ENCODE measurements at regions not wholly inside any gene's neighbourhood (a gene's known extent, or its start where the extent isn't known, plus 50 kb on each side); places are given as distances from the start of the nearest gene placed in this dataset.

- TF ChIP-seq POLR2A (IDR thresholded peaks at IDR 0.05; ENCODE audit: low read depth, low read length) (no peak), TAF1 (IDR thresholded peaks at IDR 0.05; ENCODE audit: low read depth, low read length) (no peak), POLR2AphosphoS5 (IDR thresholded peaks at IDR 0.05; ENCODE audit: low read depth, low read length) (no peak), PAX5 (IDR thresholded peaks at IDR 0.05; ENCODE audit: insufficient read depth, low read length, severe bottlenecking) (no peak)
These were observed 563.0 kb upstream of the CHRM3 start for GRCh38 chr1:238823416-238823815.

Measured in GM12891 (cell line).